HFFc6 (cell line): ENCODE measurements at regions not wholly inside any gene's neighbourhood (a gene's known extent, or its start where the extent isn't known, plus 50 kb on each side); places are given as distances from the start of the nearest gene placed in this dataset.

Experiments used
- DNase-seq: peaks from one replicate; pipeline ENCODE4 v3.0.0-alpha.2; 2018
- H3K27ac Mint-ChIP-seq: 2 replicates; pipeline ENCODE4 v1.8.0; 2020; ENCODE audit warnings: mild to moderate bottlenecking, mixed read lengths
- H3K27me3 Mint-ChIP-seq: 2 replicates; pipeline ENCODE4 v1.8.0; 2021; ENCODE audit warnings: mild to moderate bottlenecking, moderate library complexity, mixed read lengths; ENCODE audit not compliant: insufficient read depth
- H3K36me3 Mint-ChIP-seq: 2 replicates; pipeline ENCODE4 v1.8.0; 2021; ENCODE audit warnings: low read depth, mixed read lengths
- H3K4me1 Mint-ChIP-seq: 2 replicates; pipeline ENCODE4 v1.8.0; 2020; ENCODE audit warnings: low read depth, mixed read lengths
- H3K4me3 Mint-ChIP-seq: 2 replicates; pipeline ENCODE4 v1.8.0; 2020; ENCODE audit warnings: mild to moderate bottlenecking, moderate library complexity, mixed read lengths
- H3K9me3 Mint-ChIP-seq: 2 replicates; pipeline ENCODE4 v1.8.0; 2020; ENCODE audit warnings: mild to moderate bottlenecking, mixed read lengths
- TF ChIP-seq, protein P1 (sequence below): fragments of 200-600 bp; sonication (generic); IDR thresholded peaks from 2 replicates; pipeline ENCODE4 v1.5.0; 2021; ENCODE audit warnings: antibody characterized with exemption, mild to moderate bottlenecking

- TF ChIP-seq, protein P1, sequence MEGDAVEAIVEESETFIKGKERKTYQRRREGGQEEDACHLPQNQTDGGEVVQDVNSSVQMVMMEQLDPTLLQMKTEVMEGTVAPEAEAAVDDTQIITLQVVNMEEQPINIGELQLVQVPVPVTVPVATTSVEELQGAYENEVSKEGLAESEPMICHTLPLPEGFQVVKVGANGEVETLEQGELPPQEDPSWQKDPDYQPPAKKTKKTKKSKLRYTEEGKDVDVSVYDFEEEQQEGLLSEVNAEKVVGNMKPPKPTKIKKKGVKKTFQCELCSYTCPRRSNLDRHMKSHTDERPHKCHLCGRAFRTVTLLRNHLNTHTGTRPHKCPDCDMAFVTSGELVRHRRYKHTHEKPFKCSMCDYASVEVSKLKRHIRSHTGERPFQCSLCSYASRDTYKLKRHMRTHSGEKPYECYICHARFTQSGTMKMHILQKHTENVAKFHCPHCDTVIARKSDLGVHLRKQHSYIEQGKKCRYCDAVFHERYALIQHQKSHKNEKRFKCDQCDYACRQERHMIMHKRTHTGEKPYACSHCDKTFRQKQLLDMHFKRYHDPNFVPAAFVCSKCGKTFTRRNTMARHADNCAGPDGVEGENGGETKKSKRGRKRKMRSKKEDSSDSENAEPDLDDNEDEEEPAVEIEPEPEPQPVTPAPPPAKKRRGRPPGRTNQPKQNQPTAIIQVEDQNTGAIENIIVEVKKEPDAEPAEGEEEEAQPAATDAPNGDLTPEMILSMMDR, result no peak
- no peaks in the 10 kb centered on the region for H3K36me3 Mint-ChIP-seq
- peaks cover 19% of the 10 kb centered on the region for H3K4me1 Mint-ChIP-seq
- H3K27me3 Mint-ChIP-seq, result peaks cover 29% of the 10 kb centered on the region
- H3K27ac Mint-ChIP-seq, result no peak overlapping the region
- no peak for DNase-seq
- no peaks in the 10 kb centered on the region for H3K9me3 Mint-ChIP-seq
- H3K4me3 Mint-ChIP-seq, result no peak overlapping the region
Observed at GRCh38 chr2:45279356-45279755, 270.1 kb upstream of the SIX2 start.

DNA sequence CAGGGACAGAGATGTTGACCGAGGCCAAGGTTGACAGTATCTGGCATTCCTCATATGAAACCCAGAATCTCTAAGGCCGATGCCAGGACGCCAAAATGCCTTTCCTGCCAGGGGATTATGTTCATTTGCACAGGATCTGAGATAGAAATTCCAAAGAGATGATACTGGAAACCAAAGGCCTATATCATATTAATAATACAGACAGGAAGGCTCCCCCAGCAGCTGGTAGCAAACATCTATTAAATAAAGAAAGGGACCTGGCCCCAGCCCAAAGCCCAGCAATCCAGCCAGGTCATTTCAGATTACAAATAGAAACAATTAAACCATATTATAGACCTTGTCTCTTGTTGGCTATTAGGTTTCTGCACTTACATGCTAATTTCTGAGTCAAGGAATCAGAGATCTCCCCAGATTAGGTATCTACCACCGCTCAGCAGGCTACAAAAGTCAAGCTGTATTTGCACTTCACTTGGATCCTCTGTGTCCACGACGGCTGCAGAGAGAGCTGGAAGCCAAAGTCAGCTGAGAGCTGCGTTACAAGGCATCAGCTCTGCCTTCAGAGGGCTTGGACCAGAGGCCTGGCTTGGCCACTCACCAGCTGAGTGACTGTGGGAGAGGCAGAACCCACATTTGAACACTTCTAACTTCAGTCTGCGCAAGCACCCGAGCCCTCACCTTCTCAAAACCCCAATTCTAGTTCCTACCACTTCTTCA, 269.3 kb upstream of the SIX2 start:
- Mint-ChIP-seq H3K36me3 (no peaks in the 10 kb centered on the region), H3K4me1 (peaks cover 19% of the 10 kb centered on the region), H3K27me3 (peaks cover 26% of the 10 kb centered on the region), H3K9me3 (no peaks in the 10 kb centered on the region), H3K27ac (no peak overlapping the region), H3K4me3 (no peak overlapping the region)
- TF ChIP-seq, protein P1, result no peak
- DNase-seq, result no peak

DNA sequence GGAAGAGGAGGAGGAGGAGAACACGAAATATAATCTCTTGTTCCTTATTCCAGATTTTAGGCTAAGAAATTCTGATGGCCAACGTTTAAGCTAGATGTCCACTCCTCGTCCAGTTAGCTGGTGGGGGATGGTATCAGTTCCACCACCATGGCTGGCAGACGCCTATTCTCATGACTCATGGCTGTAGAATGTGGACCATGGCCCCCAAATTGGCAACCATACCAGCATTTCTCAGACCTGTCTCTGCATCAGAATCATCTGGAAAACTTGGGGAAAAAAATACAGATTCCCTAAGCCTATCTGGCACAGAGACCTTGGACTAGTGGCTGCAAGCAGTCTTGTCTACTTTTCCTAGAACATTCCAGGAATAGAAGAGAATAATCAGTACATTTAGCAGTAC, 267.7 kb upstream of the SIX2 start:
- H3K4me3 Mint-ChIP-seq, result no peak overlapping the region
- H3K9me3 Mint-ChIP-seq, result no peaks in the 10 kb centered on the region
- H3K27me3 Mint-ChIP-seq, result peaks cover 23% of the 10 kb centered on the region
- H3K36me3 Mint-ChIP-seq, result no peaks in the 10 kb centered on the region
- peaks cover 19% of the 10 kb centered on the region for H3K4me1 Mint-ChIP-seq
- no peak overlapping the region for H3K27ac Mint-ChIP-seq
- TF ChIP-seq, protein P1, result no peak
- no peak for DNase-seq

DNA sequence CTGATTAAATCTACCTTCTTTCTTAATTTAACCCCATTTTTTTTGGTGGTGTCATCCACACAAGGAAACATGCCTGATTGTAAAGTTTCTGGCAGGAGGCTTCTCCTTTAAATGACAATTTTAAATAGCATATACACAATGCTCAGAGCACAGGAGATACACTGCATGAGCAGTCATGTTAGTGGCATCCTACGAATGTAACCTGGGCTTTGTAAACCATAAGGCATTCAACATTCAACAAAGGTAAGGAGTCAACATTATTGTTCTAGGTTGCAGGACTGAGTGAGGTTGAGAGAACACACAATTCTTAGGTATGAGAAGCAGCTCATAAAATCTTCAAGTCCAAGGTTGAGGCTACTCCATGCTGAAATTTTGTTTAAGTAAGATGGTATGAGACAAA, 266.6 kb upstream of the SIX2 start:
- H3K27ac Mint-ChIP-seq, result no peak overlapping the region
- TF ChIP-seq, protein P1, result no peak
- H3K4me1 Mint-ChIP-seq, result peaks cover 19% of the 10 kb centered on the region
- DNase-seq, result no peak
- H3K9me3 Mint-ChIP-seq, result no peaks in the 10 kb centered on the region
- H3K36me3 Mint-ChIP-seq, result no peaks in the 10 kb centered on the region
- peaks cover 19% of the 10 kb centered on the region for H3K27me3 Mint-ChIP-seq
- H3K4me3 Mint-ChIP-seq, result no peak overlapping the region

GRCh38 chr2:45275242-45275805, 266.1 kb upstream of the SIX2 start:
- DNase-seq, result peak; percentile 10
- TF ChIP-seq, protein P1, result no peak
- Mint-ChIP-seq H3K4me1 (peaks cover 19% of the 10 kb centered on the region), H3K4me3 (no peak overlapping the region), H3K27ac (no peak overlapping the region), H3K27me3 (peaks cover 14% of the 10 kb centered on the region), H3K36me3 (no peaks in the 10 kb centered on the region), H3K9me3 (no peaks in the 10 kb centered on the region)
